HepG2 (cell line): ENCODE measurements at regions not wholly inside any gene's neighbourhood (a gene's known extent, or its start where the extent isn't known, plus 50 kb on each side); places are given as distances from the start of the nearest gene placed in this dataset.

Source experiments
- ATAC-seq: fragments of 200-7000 bp; cut with Tn5 transposase; 3 replicates; pipeline ENCODE4 v1.9.1; 2020; ENCODE audit warnings: mild to moderate bottlenecking, moderate library complexity
- BruUV-seq: library from RNA; stranded (reverse); fragments of 400-500 nt; replicated peaks from 2 replicates; lab custom pipeline; 2021; lab: Mats Ljungman, UMichigan
- CTCF ChIA-PET: fragments of 300-600 bp; formaldehyde crosslinking; extraction: SDS; loops from one replicate; lab custom pipeline; 2021; ENCODE audit warnings: low total read pairs, inconsistent platforms, low intra/inter-chr PET ratio; lab: Yijun Ruan, JAX
- POLR2A ChIA-PET: fragments of 350-600 bp; sonication (Branson Sonifier 250); formaldehyde crosslinking; loops from one replicate; lab custom pipeline; 2020; ENCODE audit warnings: antibody characterized with exemption, inconsistent platforms; lab: Yijun Ruan, JAX
- DNase-seq: peaks from one replicate; pipeline ENCODE4 v3.0.0-alpha.2; 2015; ENCODE audit warnings: low spot score
- FAIRE-seq: peaks from 3 replicates; lab custom pipeline; 2011; peaks lifted over from hg19 to GRCh38; lab: Jason Lieb, UNC
- H2AFZ ChIP-seq: one replicate; pipeline ENCODE4 v1.6.1; 2011; ENCODE audit warnings: low read length, inconsistent platforms
- H3K27ac ChIP-seq: fragments of 300-600 bp; 3 replicates; pipeline ENCODE4 v1.8.0; 2011; ENCODE audit warnings: mixed run types, mild to moderate bottlenecking, mixed read lengths, low read length, inconsistent platforms; ENCODE audit not compliant: insufficient read depth; ENCODE audit errors: extremely low read length
- H3K27me3 ChIP-seq, 2 experiments: fragments of 200-600 bp in 1 of 2; 2 replicates in 1 of 2; 3 replicates in 1 of 2; pipeline versions ENCODE4 v1.6.0 to v1.8.0; 2011; ENCODE audit warnings: low read length in 2 of 2, mild to moderate bottlenecking in 2 of 2, moderate library complexity in 2 of 2, inconsistent platforms in 1 of 2; ENCODE audit not compliant: insufficient read depth in 2 of 2, control insufficient read depth in 1 of 2
- H3K36me3 ChIP-seq, 2 experiments: fragments of 200-600 bp in 1 of 2; replicated peaks in 1 of 2; 2 replicates in 1 of 2; 3 replicates in 1 of 2; pipeline versions ENCODE4 v1.5.1 to v1.8.0; 2011; ENCODE audit warnings: low read length in 2 of 2, inconsistent platforms in 1 of 2; ENCODE audit not compliant: insufficient read depth in 2 of 2, control insufficient read depth in 1 of 2
- H3K4me1 ChIP-seq: 2 replicates; pipeline ENCODE4 v1.5.1; 2012; ENCODE audit warnings: low read length, inconsistent platforms; ENCODE audit not compliant: insufficient read depth
- H3K4me2 ChIP-seq: 2 replicates; pipeline ENCODE4 v1.6.0; 2011; ENCODE audit warnings: low read depth, low read length, inconsistent platforms
- H3K4me3 ChIP-seq, 3 experiments: fragments of 200-600 bp in 1 of 3; sonication (generic), shearing (Covaris generic) in 1 of 3; replicated peaks in 1 of 3; 2 replicates each; pipeline ENCODE4 v1.5.1; 2011 to 2016; ENCODE audit warnings: low read length in 3 of 3, inconsistent platforms in 2 of 3, low read depth in 2 of 3, mild to moderate bottlenecking in 2 of 3, control low read depth in 1 of 3, mixed read lengths in 1 of 3; ENCODE audit not compliant: insufficient read depth in 1 of 3
- H3K79me2 ChIP-seq: one replicate; pipeline ENCODE4 v1.6.1; 2011; ENCODE audit warnings: low read length, inconsistent platforms; ENCODE audit not compliant: insufficient read depth
- H3K9ac ChIP-seq: 2 replicates; pipeline ENCODE4 v1.6.0; 2011; ENCODE audit warnings: mild to moderate bottlenecking, low read depth, low read length, inconsistent platforms; ENCODE audit not compliant: insufficient read depth
- H3K9me3 ChIP-seq: 2 replicates; pipeline ENCODE4 v1.5.1; 2012; ENCODE audit warnings: mild to moderate bottlenecking, low read length
- H4K20me1 ChIP-seq: 2 replicates; pipeline ENCODE4 v1.6.0; 2011; ENCODE audit warnings: inconsistent platforms, mild to moderate bottlenecking, low read length, moderate library complexity; ENCODE audit not compliant: insufficient read depth
- ELF1 ChIP-seq: sonication (generic); formaldehyde crosslinking; IDR thresholded peaks from 2 replicates; pipeline ENCODE4 v1.4.0; 2020; ENCODE audit warnings: missing genetic modification reagents
- KDM5A ChIP-seq: fragments of 200-600 bp; sonication (generic); IDR thresholded peaks from 2 replicates; pipeline ENCODE4 v1.7.0; 2018; ENCODE audit warnings: antibody characterized with exemption, mild to moderate bottlenecking, low read length, borderline replicate concordance
- NKX3-1 ChIP-seq: sonication (generic); formaldehyde crosslinking; IDR thresholded peaks from 2 replicates; pipeline ENCODE4 v1.5.0; 2020; ENCODE audit warnings: missing genetic modification reagents
- NRL ChIP-seq: sonication (generic); formaldehyde crosslinking; IDR thresholded peaks from 2 replicates; pipeline ENCODE4 v1.5.0; 2020; ENCODE audit warnings: missing genetic modification reagents, mild to moderate bottlenecking, moderate library complexity, borderline replicate concordance
- USF2 ChIP-seq, 2 experiments: sonication (generic) in 1 of 2; formaldehyde crosslinking in 1 of 2; IDR thresholded peaks; 2 replicates each; pipeline versions ENCODE4 v1.5.1 to v1.6.1; 2011 to 2020; ENCODE audit warnings: borderline replicate concordance in 1 of 2, low read depth in 1 of 2, low read length in 1 of 2, mild to moderate bottlenecking in 1 of 2, missing genetic modification reagents in 1 of 2, moderate library complexity in 1 of 2
- ZBTB40 ChIP-seq, 2 experiments: fragments of 450-650 bp in 1 of 2; sonication (generic) in 1 of 2; formaldehyde crosslinking in 1 of 2; IDR thresholded peaks; 2 replicates each; pipeline versions ENCODE4 v1.6.1 to v1.8.0; 2016 to 2022; ENCODE audit warnings: antibody characterized with exemption in 1 of 2, mild to moderate bottlenecking in 1 of 2, missing genetic modification reagents in 1 of 2
- ZMYM2 ChIP-seq: sonication (generic); formaldehyde crosslinking; IDR thresholded peaks from 2 replicates; pipeline ENCODE4 v1.8.0; 2022; ENCODE audit warnings: mild to moderate bottlenecking, missing genetic modification reagents
- ZSCAN29 ChIP-seq: sonication (generic); formaldehyde crosslinking; conservative IDR thresholded peaks from 2 replicates; pipeline ENCODE4 v1.4.0; 2020; ENCODE audit warnings: mild to moderate bottlenecking, missing genetic modification reagents
- in situ Hi-C: cut with HindIII; loops from 2 replicates; pipeline ENCODE4 v1.10.0; 2017; ENCODE audit warnings: low pct_unique_long_range_greater_than_20kb; ENCODE audit not compliant: extremely low pct_ligation_motif_present
- intact Hi-C: fragments of 100-400 bp; cut with micrococcal nuclease; formaldehyde crosslinking; loops from one replicate; pipeline ENCODE4 v1.10.0; 2022; ENCODE audit not compliant: unreplicated experiment

- no peak for FAIRE-seq
These were observed 332.7 kb upstream of the SNX7 start for GRCh38 chr1:98328855-98329254.

More at GRCh38 chr1:98328855-98329254, 332.7 kb upstream of the SNX7 start:
- no TSS peak for BruUV-seq
- Histone ChIP-seq H3K4me1 (no peaks in the 10 kb centered on the region), H3K27ac (no peak overlapping the region), H3K4me2 (no peak overlapping the region), H3K9me3 (no peaks in the 10 kb centered on the region), H3K9ac (no peak overlapping the region), H3K4me3 (no peak overlapping the region), H3K36me3 (no peaks in the 10 kb centered on the region), H3K79me2 (no peaks in the 10 kb centered on the region), H2AFZ (no peak overlapping the region), H4K20me1 (no peaks in the 10 kb centered on the region), H3K27me3 (no peaks in the 10 kb centered on the region)
- DNase-seq (no peak), ATAC-seq (no peak)
- ChIA-PET CTCF (no interaction called here), POLR2A (no interaction called here)
- in situ Hi-C loops: no loop called here
- TF ChIP-seq ELF1 (CRISPR knock-in tag) (no peak), ZMYM2 (CRISPR knock-in tag) (no peak), NKX3-1 (CRISPR knock-in tag) (no peak), ZBTB40 (IDR thresholded peaks at IDR 0.05) (no peak), ZBTB40 (CRISPR knock-in tag; IDR thresholded peaks at IDR 0.05) (no peak), KDM5A (no peak), NRL (CRISPR knock-in tag) (no peak), ZSCAN29 (CRISPR knock-in tag) (no peak), USF2 (IDR thresholded peaks at IDR 0.05; ENCODE audit: low read depth, low read length) (no peak), USF2 (CRISPR knock-in tag; IDR thresholded peaks at IDR 0.05; ENCODE audit: borderline replicate concordance) (no peak)
- intact Hi-C loops: no loop called here
